ENCODE measurements at regions not wholly inside any gene's neighbourhood (a gene's known extent, or its start where the extent isn't known, plus 50 kb on each side); places are given as distances from the start of the nearest gene placed in this dataset.

DNA sequence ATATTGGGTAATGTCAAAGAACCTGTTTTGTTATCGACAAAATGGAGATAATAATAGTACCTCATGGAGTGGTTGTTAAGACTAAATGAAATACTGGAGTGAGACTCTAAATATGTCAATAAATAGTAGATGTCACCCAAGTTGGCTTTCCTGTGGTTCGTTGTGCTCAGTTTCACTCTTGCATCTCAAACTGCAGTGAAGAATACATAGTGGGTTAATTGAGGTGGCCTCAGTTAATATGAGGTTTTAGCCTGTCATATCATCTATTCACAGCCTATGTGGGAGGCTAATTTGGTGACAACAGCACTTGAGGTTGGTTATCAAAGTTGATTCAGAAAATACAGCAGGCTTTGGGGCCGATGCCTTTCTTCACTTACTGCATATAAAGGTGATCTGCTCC is 485.5 kb upstream of the SUCLG2 start:
- TF ChIP-seq CTCF (IDR thresholded peaks at IDR 0.05; ENCODE audit: low read depth, low read length, poor library complexity, severe bottlenecking): no peak
- TF ChIP-seq EZH2phosphoT487 (IDR thresholded peaks at IDR 0.05; ENCODE audit: borderline replicate concordance, low read length): no peak
